H9 (cell line): ENCODE measurements at regions not wholly inside any gene's neighbourhood (a gene's known extent, or its start where the extent isn't known, plus 50 kb on each side); places are given as distances from the start of the nearest gene placed in this dataset.

Experiments used
- DNase-seq: peaks from one replicate; pipeline ENCODE4 v3.0.0-alpha.2; 2017
- H2AFZ ChIP-seq: one replicate; pipeline ENCODE4 v1.6.1; 2013; ENCODE audit warnings: mild to moderate bottlenecking, low read length, control low read depth, moderate library complexity
- H2AK5ac ChIP-seq: 2 replicates; pipeline ENCODE4 v1.6.1; 2013; ENCODE audit warnings: low read length, control low read depth, mixed read lengths; ENCODE audit not compliant: insufficient read length
- H2BK120ac ChIP-seq: one replicate; pipeline ENCODE4 v1.6.1; 2013; ENCODE audit warnings: low read depth, mild to moderate bottlenecking, low read length, control low read depth, inconsistent platforms; ENCODE audit not compliant: poor library complexity, severe bottlenecking
- H2BK12ac ChIP-seq: 2 replicates; pipeline ENCODE4 v1.6.1; 2013; ENCODE audit warnings: low read length, control low read depth, mixed read lengths, low read depth; ENCODE audit not compliant: insufficient read length
- H2BK15ac ChIP-seq: 2 replicates; pipeline ENCODE4 v1.6.1; 2013; ENCODE audit warnings: low read depth, low read length, control low read depth
- H2BK20ac ChIP-seq: one replicate; pipeline ENCODE4 v1.6.1; 2013; ENCODE audit warnings: low read depth, mild to moderate bottlenecking, low read length, control low read depth, inconsistent platforms; ENCODE audit not compliant: poor library complexity, severe bottlenecking
- H2BK5ac ChIP-seq: 2 replicates; pipeline ENCODE4 v1.6.1; 2013; ENCODE audit warnings: low read length, control low read depth, mixed read lengths; ENCODE audit not compliant: insufficient read length
- H3K14ac ChIP-seq: 2 replicates; pipeline ENCODE4 v1.6.1; 2013; ENCODE audit warnings: low read length, control low read depth; ENCODE audit not compliant: insufficient read depth
- H3K18ac ChIP-seq: 2 replicates; pipeline ENCODE4 v1.6.1; 2013; ENCODE audit warnings: low read depth, mild to moderate bottlenecking, mixed read lengths, low read length, control low read depth; ENCODE audit not compliant: insufficient read length
- H3K23ac ChIP-seq: 2 replicates; pipeline ENCODE4 v1.6.1; 2013; ENCODE audit warnings: low read length, control low read depth, mixed read lengths, low read depth; ENCODE audit not compliant: insufficient read length
- H3K23me2 ChIP-seq: 2 replicates; pipeline ENCODE4 v1.6.1; 2013; ENCODE audit warnings: low read depth, mild to moderate bottlenecking, mixed read lengths, low read length, control low read depth; ENCODE audit not compliant: insufficient read length, poor library complexity, severe bottlenecking
- H3K27ac ChIP-seq: 2 replicates; pipeline ENCODE4 v1.5.1; 2013; ENCODE audit warnings: low read length, control low read depth, mixed read lengths, low read depth; ENCODE audit not compliant: insufficient read length
- H3K27me3 ChIP-seq: 2 replicates; pipeline ENCODE4 v1.6.1; 2013; ENCODE audit warnings: low read length, control low read depth, inconsistent platforms; ENCODE audit not compliant: insufficient read depth
- H3K4ac ChIP-seq: 2 replicates; pipeline ENCODE4 v1.6.1; 2013; ENCODE audit warnings: low read depth, mild to moderate bottlenecking, control low read depth, inconsistent platforms, low read length, moderate library complexity
- H3K4me1 ChIP-seq: 2 replicates; pipeline ENCODE4 v1.6.1; 2013; ENCODE audit warnings: low read length, control low read depth, inconsistent platforms; ENCODE audit not compliant: insufficient read depth
- H3K4me2 ChIP-seq: 2 replicates; pipeline ENCODE4 v1.6.1; 2013; ENCODE audit warnings: low read length, control low read depth, mixed read lengths; ENCODE audit not compliant: insufficient read length, insufficient read depth
- H3K56ac ChIP-seq: 2 replicates; pipeline ENCODE4 v1.6.1; 2013; ENCODE audit warnings: low read depth, mild to moderate bottlenecking, mixed read lengths, low read length, control low read depth; ENCODE audit not compliant: insufficient read length
- H3K79me1 ChIP-seq: 2 replicates; pipeline ENCODE4 v1.6.1; 2013; ENCODE audit warnings: low read depth, mild to moderate bottlenecking, moderate library complexity, low read length, control low read depth, inconsistent platforms; ENCODE audit not compliant: insufficient read depth, poor library complexity, severe bottlenecking
- H3K79me2 ChIP-seq: 2 replicates; pipeline ENCODE4 v1.6.1; 2013; ENCODE audit warnings: low read length, control low read depth, inconsistent platforms; ENCODE audit not compliant: insufficient read depth
- H3K9ac ChIP-seq: 2 replicates; pipeline ENCODE4 v1.6.1; 2013; ENCODE audit warnings: low read length, control low read depth, mixed read lengths; ENCODE audit not compliant: insufficient read length; ENCODE audit errors: extremely low read depth
- H3K9me3 ChIP-seq: one replicate; pipeline ENCODE4 v1.6.1; 2013; ENCODE audit warnings: low read depth, low read length, inconsistent platforms; ENCODE audit not compliant: control insufficient read depth
- H3T11ph ChIP-seq: one replicate; pipeline ENCODE4 v1.6.1; 2013; ENCODE audit warnings: mild to moderate bottlenecking, low read length, control low read depth, inconsistent platforms
- H4K20me1 ChIP-seq: one replicate; pipeline ENCODE4 v1.6.1; 2013; ENCODE audit not compliant: control insufficient read depth, insufficient read length, insufficient read depth
- H4K5ac ChIP-seq: 2 replicates; pipeline ENCODE4 v1.6.1; 2013; ENCODE audit warnings: low read depth, mild to moderate bottlenecking, mixed read lengths, low read length, control low read depth; ENCODE audit not compliant: insufficient read length
- H4K8ac ChIP-seq: replicated peaks from 2 replicates; pipeline ENCODE4 v1.6.1; 2013; ENCODE audit warnings: low read length, control low read depth, mixed read lengths, low read depth; ENCODE audit not compliant: insufficient read length
- H4K91ac ChIP-seq: 2 replicates; pipeline ENCODE4 v1.6.1; 2013; ENCODE audit warnings: low read depth, mild to moderate bottlenecking, moderate library complexity, mixed read lengths, low read length, control low read depth; ENCODE audit not compliant: insufficient read length
- H3K27ac Mint-ChIP-seq, 3 experiments: 2 replicates in 2 of 3; 3 replicates in 1 of 3; pipeline ENCODE4 v1.8.0; 2020 to 2021; ENCODE audit warnings: mixed read lengths in 3 of 3, mild to moderate bottlenecking in 1 of 3, moderate library complexity in 1 of 3
- H3K27me3 Mint-ChIP-seq: 2 replicates; pipeline ENCODE4 v1.8.0; 2021; ENCODE audit warnings: low read depth, mild to moderate bottlenecking, moderate library complexity, mixed read lengths
- H3K36me3 Mint-ChIP-seq, 3 experiments: 2 replicates in 2 of 3; 3 replicates in 1 of 3; pipeline ENCODE4 v1.8.0; 2020 to 2021; ENCODE audit warnings: low read depth in 3 of 3, mixed read lengths in 3 of 3; ENCODE audit not compliant: insufficient read depth in 1 of 3
- H3K4me1 Mint-ChIP-seq, 2 experiments: 2 replicates each; pipeline ENCODE4 v1.8.0; 2020; ENCODE audit warnings: mixed read lengths in 2 of 2
- H3K4me3 Mint-ChIP-seq, 2 experiments: 2 replicates in 1 of 2; 3 replicates in 1 of 2; pipeline ENCODE4 v1.8.0; 2020 to 2021; ENCODE audit warnings: mild to moderate bottlenecking in 2 of 2, mixed read lengths in 2 of 2, moderate library complexity in 1 of 2
- H3K9me3 Mint-ChIP-seq, 2 experiments: 2 replicates in 1 of 2; 3 replicates in 1 of 2; pipeline ENCODE4 v1.8.0; 2020; ENCODE audit warnings: mild to moderate bottlenecking in 2 of 2, mixed read lengths in 2 of 2, moderate library complexity in 1 of 2
- WGBS: extraction: QIAGEN DNeasy Blood & Tissue Kit; methylation state at CpG from one replicate; pipeline ENCODE4 v1.1.7; 2013; ENCODE audit warnings: missing lambda C conversion rate, low lambda C conversion rate, mixed read lengths; ENCODE audit not compliant: insufficient read length; ENCODE audit errors: extremely low coverage; 5-methylcytosine and 5-hydroxymethylcytosine counted together
- TF ChIP-seq, protein P1 (sequence below): fragments of 200-600 bp; sonication (generic); conservative IDR thresholded peaks from 3 replicates; pipeline ENCODE4 v1.8.0; 2021; ENCODE audit warnings: antibody characterized with exemption, mild to moderate bottlenecking

DNA sequence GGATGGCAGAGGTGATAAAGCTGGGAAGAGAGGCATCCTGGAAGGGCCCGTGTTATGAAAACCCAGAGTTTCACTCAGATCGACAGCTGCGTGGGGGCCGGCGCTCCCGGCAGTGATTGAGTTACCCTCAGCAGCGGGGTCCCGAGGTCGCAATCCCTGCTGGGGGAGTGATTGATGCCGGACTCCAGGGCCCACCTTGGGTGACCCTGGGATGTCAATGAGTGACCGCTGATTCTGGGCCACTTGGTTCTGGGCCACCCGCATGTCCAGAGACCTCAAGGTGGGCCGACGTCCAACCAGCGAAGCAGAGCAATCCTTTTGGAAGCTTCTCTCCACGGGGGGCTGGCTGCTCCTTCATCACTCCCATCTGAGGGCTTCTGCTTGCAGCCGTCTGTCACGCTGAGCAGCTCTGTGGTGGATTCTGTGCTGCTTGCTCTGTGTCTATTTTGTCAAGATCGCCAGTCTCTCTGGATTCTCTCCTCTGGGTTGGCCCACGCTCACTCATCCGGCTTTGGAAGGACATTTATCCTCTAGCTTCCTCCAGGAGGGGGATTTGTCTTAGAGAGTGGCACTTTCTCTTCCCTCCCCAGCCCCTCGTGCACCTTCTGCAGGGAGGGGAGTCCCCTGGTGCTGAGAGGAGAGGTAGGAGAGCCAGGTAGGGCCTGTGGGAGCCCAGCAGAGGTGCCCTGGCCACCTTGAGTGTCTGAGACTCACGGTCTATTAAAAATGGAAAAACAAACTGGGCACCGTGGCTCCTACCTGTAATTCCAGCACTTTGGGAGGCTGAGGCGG, 110.9 kb upstream of the C1orf174 start:
- Mint-ChIP-seq H3K4me3 (no peak overlapping the region), H3K27me3 (peaks cover 7% of the 10 kb centered on the region), H3K36me3 (peaks cover 2 to 9% (median 4%) of the 10 kb centered on the region in 3 experiments; a peak in 4 of 7 replicates), H3K27ac (no peak overlapping the region), H3K9me3 (peaks cover 9 to 12% of the 10 kb centered on the region in 2 experiments), H3K4me1 (peaks cover 2 to 4% of the 10 kb centered on the region in 2 experiments; a peak in 3 of 4 replicates)
- no peak overlapping the region for H4K8ac ChIP-seq
- H3K27me3 ChIP-seq: no peaks in the 10 kb centered on the region
- no peak overlapping the region for H3K14ac ChIP-seq
- no peak overlapping the region for H2AK5ac ChIP-seq
- no peak overlapping the region for H2BK120ac ChIP-seq
- no peak overlapping the region for H3K18ac ChIP-seq
- no peak overlapping the region for H3K27ac ChIP-seq
- H3K23me2 ChIP-seq: no peaks in the 10 kb centered on the region
- H2BK5ac ChIP-seq: no peak overlapping the region
- H2BK20ac ChIP-seq: no peak overlapping the region
- no peaks in the 10 kb centered on the region for H4K20me1 ChIP-seq
- H4K91ac ChIP-seq: no peak overlapping the region
- H3K79me1 ChIP-seq: no peaks in the 10 kb centered on the region
- no peak overlapping the region for H3K56ac ChIP-seq
- no peak overlapping the region for H2BK12ac ChIP-seq
- H3T11ph ChIP-seq: no peak overlapping the region
- H3K9ac ChIP-seq: no peak overlapping the region
- H3K4me1 ChIP-seq: no peaks in the 10 kb centered on the region
- DNase-seq: peak; percentile 20
- TF ChIP-seq, protein P1, sequence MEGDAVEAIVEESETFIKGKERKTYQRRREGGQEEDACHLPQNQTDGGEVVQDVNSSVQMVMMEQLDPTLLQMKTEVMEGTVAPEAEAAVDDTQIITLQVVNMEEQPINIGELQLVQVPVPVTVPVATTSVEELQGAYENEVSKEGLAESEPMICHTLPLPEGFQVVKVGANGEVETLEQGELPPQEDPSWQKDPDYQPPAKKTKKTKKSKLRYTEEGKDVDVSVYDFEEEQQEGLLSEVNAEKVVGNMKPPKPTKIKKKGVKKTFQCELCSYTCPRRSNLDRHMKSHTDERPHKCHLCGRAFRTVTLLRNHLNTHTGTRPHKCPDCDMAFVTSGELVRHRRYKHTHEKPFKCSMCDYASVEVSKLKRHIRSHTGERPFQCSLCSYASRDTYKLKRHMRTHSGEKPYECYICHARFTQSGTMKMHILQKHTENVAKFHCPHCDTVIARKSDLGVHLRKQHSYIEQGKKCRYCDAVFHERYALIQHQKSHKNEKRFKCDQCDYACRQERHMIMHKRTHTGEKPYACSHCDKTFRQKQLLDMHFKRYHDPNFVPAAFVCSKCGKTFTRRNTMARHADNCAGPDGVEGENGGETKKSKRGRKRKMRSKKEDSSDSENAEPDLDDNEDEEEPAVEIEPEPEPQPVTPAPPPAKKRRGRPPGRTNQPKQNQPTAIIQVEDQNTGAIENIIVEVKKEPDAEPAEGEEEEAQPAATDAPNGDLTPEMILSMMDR: no peak
- WGBS: no CpG with 5 or more reads among the region's 25 CpGs
- no peak overlapping the region for H3K4ac ChIP-seq
- no peak overlapping the region for H3K4me2 ChIP-seq
- H4K5ac ChIP-seq: no peak overlapping the region
- no peaks in the 10 kb centered on the region for H3K9me3 ChIP-seq
- no peak overlapping the region for H2AFZ ChIP-seq
- no peaks in the 10 kb centered on the region for H3K79me2 ChIP-seq
- H2BK15ac ChIP-seq: no peak overlapping the region
- H3K23ac ChIP-seq: no peak overlapping the region
